Psoas muscle (tissue), 7 donors: ENCODE measurements at regions not wholly inside any gene's neighbourhood (a gene's known extent, or its start where the extent isn't known, plus 50 kb on each side); places are given as distances from the start of the nearest gene placed in this dataset.

ENCODE experiments used
- ATAC-seq, 4 donors: fragments of 200-7000 bp; cut with Tn5 transposase; one replicate each; pipeline ENCODE4 v1.9.1; 2020; ENCODE audit warnings: moderate library complexity in 3 of 4, mild to moderate bottlenecking in 2 of 4
- DNase-seq, 2 donors: peaks; one replicate each; pipeline ENCODE4 v3.0.0-alpha.2; 2020
- H3K27ac ChIP-seq: fragments of 200-600 bp; one replicate; pipeline ENCODE4 v1.8.0; 2022
- H3K27me3 ChIP-seq, 3 donors: fragments of 200-600 bp in 1 of 3; one replicate each; pipeline versions ENCODE4 v1.6.1 to v1.8.0; 2013 to 2022; ENCODE audit warnings: low read length in 2 of 3, mild to moderate bottlenecking in 2 of 3, moderate library complexity in 1 of 3; ENCODE audit not compliant: insufficient read depth in 3 of 3
- H3K36me3 ChIP-seq, 2 donors: fragments of 200-600 bp in 1 of 2; one replicate each; pipeline versions ENCODE4 v1.6.1 to v1.8.0; 2013 to 2022; ENCODE audit warnings: low read depth in 1 of 2, mild to moderate bottlenecking in 1 of 2, moderate library complexity in 1 of 2; ENCODE audit not compliant: insufficient read depth in 1 of 2
- H3K4me1 ChIP-seq: fragments of 200-600 bp; one replicate; pipeline ENCODE4 v1.8.0; 2022
- H3K4me3 ChIP-seq: fragments of 200-600 bp; one replicate; pipeline ENCODE4 v1.8.0; 2022; ENCODE audit warnings: mild to moderate bottlenecking
- H3K9me3 ChIP-seq: fragments of 200-600 bp; one replicate; pipeline ENCODE4 v1.8.0; 2022
- CTCF ChIP-seq: fragments of 200-600 bp; IDR thresholded peaks from one replicate; pipeline ENCODE4 v1.8.0; 2022; ENCODE audit warnings: antibody characterized with exemption
- WGBS, 3 donors: extraction: QIAGEN DNeasy Blood & Tissue Kit; methylation state at CpG; one replicate each; pipeline versions ENCODE4 v1.1.6 to v1.1.7; 2013; 5-methylcytosine and 5-hydroxymethylcytosine counted together
- intact Hi-C, 2 donors: fragments of 100-400 bp; cut with DNase I; formaldehyde crosslinking; loops; one replicate each; pipeline versions ENCODE4 v1.11.0 to v1.14.2; 2022
- donor health status: healthy with polysubstance abuse.
- donor health status: DM: no; HTN: no; CAD: no; lungs with moderate emphysema.
- donor health status: Bipolar disorder and iron deficiency.
- donor health status: healthy.
- donor health status: DM: yes; HTN: yes; CAD: no.
- donor health status: DM: no; HTN: no; CAD: no.
- donor health status: DM: yes; HTN: yes; CAD: no.

GRCh38 chr15:99844150-99844549 is 110.9 kb upstream of the LYSMD4 start:
- no peak overlapping the region for H3K4me3 ChIP-seq
- DNase-seq = no peak
- 44 to 53% (median 46%) methylated on average over 8 of the region's 8 CpGs for WGBS, 3 donors
- TF ChIP-seq CTCF = no peak
- H3K27ac ChIP-seq = no peak overlapping the region
- H3K9me3 ChIP-seq = no peaks in the 10 kb centered on the region
- intact Hi-C loops = no loop called here
- H3K36me3 ChIP-seq = no peaks in the 10 kb centered on the region
- no peak for ATAC-seq
- H3K4me1 ChIP-seq = no peaks in the 10 kb centered on the region
- no peaks in the 10 kb centered on the region for H3K27me3 ChIP-seq

GRCh38 chr15:99842071-99842470 is 108.8 kb upstream of the LYSMD4 start:
- Histone ChIP-seq H3K4me1 (no peaks in the 10 kb centered on the region), H3K27me3 (no peaks in the 10 kb centered on the region), H3K9me3 (no peaks in the 10 kb centered on the region), H3K36me3 (no peaks in the 10 kb centered on the region), H3K27ac (no peak overlapping the region), H3K4me3 (no peak overlapping the region)
- no peak for TF ChIP-seq CTCF
- 36 to 65% (median 58%) methylated on average over 1 of the region's 1 CpG for WGBS, 3 donors
- ATAC-seq (no peak), DNase-seq (no peak)
- intact Hi-C loops = no loop called here

GRCh38 chr15:99826157-99826780 is 93.0 kb upstream of the LYSMD4 start:
- Histone ChIP-seq H3K27ac (no peak overlapping the region), H3K4me1 (no peaks in the 10 kb centered on the region), H3K27me3 (no peaks in the 10 kb centered on the region), H3K36me3 (no peaks in the 10 kb centered on the region), H3K4me3 (no peak overlapping the region), H3K9me3 (no peaks in the 10 kb centered on the region)
- no peak for TF ChIP-seq CTCF
- 82 to 89% (median 83%) methylated on average over 4 of the region's 4 CpGs for WGBS, 3 donors
- ATAC-seq (no peak), DNase-seq (no peak)
- intact Hi-C loops = no loop called here

- Histone ChIP-seq H3K4me1 (no peaks in the 10 kb centered on the region), H3K36me3 (no peaks in the 10 kb centered on the region), H3K9me3 (no peaks in the 10 kb centered on the region), H3K4me3 (no peak overlapping the region), H3K27me3 (no peaks in the 10 kb centered on the region), H3K27ac (no peak overlapping the region)
- TF ChIP-seq CTCF = no peak
- DNase-seq = no peak
- no peak for ATAC-seq
- intact Hi-C loops = no loop called here
- WGBS, 3 donors = 87 to 97% (median 96%) methylated on average over 5 of the region's 5 CpGs
These were observed 90.1 kb upstream of the LYSMD4 start for GRCh38 chr15:99823346-99823745.
